SK-N-SH (cell line): ENCODE measurements at regions not wholly inside any gene's neighbourhood (a gene's known extent, or its start where the extent isn't known, plus 50 kb on each side); places are given as distances from the start of the nearest gene placed in this dataset.

Source experiments
- CTCF ChIP-seq: fragments of 200-600 bp; sonication (generic); IDR thresholded peaks from 2 replicates; pipeline ENCODE4 v1.6.1; 2017; ENCODE audit warnings: antibody characterized with exemption, mild to moderate bottlenecking, moderate library complexity
- ELF1 ChIP-seq: IDR thresholded peaks from 2 replicates; pipeline ENCODE4 v1.4.0; 2012
- EZH2phosphoT487 ChIP-seq: fragments of 200-600 bp; sonication (generic); IDR thresholded peaks from 2 replicates; pipeline ENCODE4 v1.6.1; 2017; ENCODE audit warnings: low read depth, mixed run types, mild to moderate bottlenecking, antibody characterized with exemption, moderate library complexity, borderline replicate concordance
- JUND ChIP-seq: IDR thresholded peaks from 2 replicates; pipeline ENCODE4 v1.4.0; 2012
- NFIC ChIP-seq: IDR thresholded peaks from 2 replicates; pipeline ENCODE4 v1.4.0; 2012; ENCODE audit warnings: borderline replicate concordance
- NRF1 ChIP-seq: IDR thresholded peaks from 2 replicates; pipeline ENCODE4 v1.6.1; 2012; ENCODE audit warnings: low read depth, mild to moderate bottlenecking, low read length
- POLR2AphosphoS5 ChIP-seq: IDR thresholded peaks from 2 replicates; pipeline ENCODE4 v1.6.1; 2012; ENCODE audit warnings: low read depth, low read length
- RAD21 ChIP-seq: IDR thresholded peaks from 2 replicates; pipeline ENCODE4 v1.6.1; 2012; ENCODE audit warnings: mild to moderate bottlenecking, low read length
- RCOR1 ChIP-seq: fragments of 150-350 bp; IDR thresholded peaks from 2 replicates; pipeline ENCODE4 v1.6.1; 2017; ENCODE audit warnings: antibody characterized with exemption, low read length
- REST ChIP-seq: IDR thresholded peaks from 2 replicates; pipeline ENCODE4 v1.6.1; 2012; ENCODE audit warnings: mild to moderate bottlenecking, low read depth, low read length, moderate library complexity
- RFX5 ChIP-seq: IDR thresholded peaks from 2 replicates; pipeline ENCODE4 v1.6.1; 2012; ENCODE audit warnings: mild to moderate bottlenecking, improper control_type of control experiment, low read length
- SMC3 ChIP-seq: IDR thresholded peaks from 2 replicates; pipeline ENCODE4 v1.6.1; 2012; ENCODE audit warnings: low read depth, low read length, improper control_type of control experiment
- YY1 ChIP-seq: IDR thresholded peaks from 2 replicates; pipeline ENCODE4 v1.4.0; 2012; ENCODE audit warnings: low read depth, mild to moderate bottlenecking
- ZBTB33 ChIP-seq: IDR thresholded peaks from 2 replicates; pipeline ENCODE4 v1.4.0; 2012; ENCODE audit warnings: low read depth, borderline replicate concordance

- TF ChIP-seq CTCF = no peak
- no peak for TF ChIP-seq ELF1
- TF ChIP-seq YY1 = no peak
- no peak for TF ChIP-seq ZBTB33
- TF ChIP-seq EZH2phosphoT487 = no peak
- no peak for TF ChIP-seq JUND
- TF ChIP-seq REST = no peak
- no peak for TF ChIP-seq RCOR1
- TF ChIP-seq POLR2AphosphoS5 = no peak
- TF ChIP-seq NRF1 = no peak
- TF ChIP-seq RFX5 = no peak
- no peak for TF ChIP-seq RAD21
- no peak for TF ChIP-seq SMC3
- no peak for TF ChIP-seq NFIC
Observed at GRCh38 chr7:10312942-10313341, 660.7 kb upstream of the PHF14 start.
